HUDEP-2 (cell line): ENCODE measurements at regions not wholly inside any gene's neighbourhood (a gene's known extent, or its start where the extent isn't known, plus 50 kb on each side); places are given as distances from the start of the nearest gene placed in this dataset.
"Not testable (repeated sequence)": the region's sequence is repeated elsewhere in the genome, so short reads cannot be mapped to it uniquely, and the experiment has no call there.

ENCODE experiments used
- DNase-seq, 76 experiments: peaks; one replicate each; lab custom pipeline; 2025; ENCODE audit not compliant: unreplicated experiment in 76 of 76; lab: John Stamatoyannopoulos, UW

DNA sequence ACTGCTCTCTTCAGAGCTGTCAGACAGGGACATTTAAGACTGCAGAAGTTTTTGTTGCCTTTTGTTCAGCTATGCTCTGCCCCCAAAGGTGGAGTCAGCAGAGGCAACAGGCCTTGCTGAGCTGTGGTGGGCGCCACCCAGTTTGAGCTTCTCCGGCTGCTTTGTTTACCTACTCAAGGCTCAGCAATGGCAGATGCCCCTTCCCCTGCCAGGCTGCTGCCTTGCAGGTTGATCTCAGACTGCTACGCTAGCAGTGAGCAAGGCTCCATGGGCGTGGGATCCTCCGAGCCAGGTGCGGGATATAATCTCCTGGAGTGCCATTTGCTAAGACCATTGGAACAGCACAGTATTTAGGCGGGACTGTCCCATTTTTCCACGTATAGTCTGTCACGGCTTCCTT is 371.4 kb upstream of the AMOT start:
- DNase-seq = no peak

DNA sequence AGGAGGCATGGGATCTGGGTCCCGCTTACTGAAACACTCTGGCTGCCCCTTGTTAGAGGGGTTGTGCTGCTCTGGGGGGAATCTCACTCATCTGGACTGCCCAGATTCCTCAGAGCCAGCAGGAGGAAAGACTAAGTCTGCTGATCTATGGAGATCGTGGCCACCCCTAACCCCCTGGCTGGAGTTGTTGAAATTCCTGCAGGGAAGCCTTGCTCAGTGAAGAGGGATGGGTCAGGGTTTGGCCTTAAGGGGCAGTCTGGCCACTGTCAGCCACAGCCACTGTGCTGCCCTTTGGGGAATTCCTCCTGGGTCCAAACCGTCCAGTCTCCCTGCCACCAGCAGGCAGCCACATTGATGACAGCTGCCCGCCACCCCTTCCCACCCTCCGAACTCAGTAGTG is 362.0 kb upstream of the AMOT start:
- DNase-seq = no peak

DNA sequence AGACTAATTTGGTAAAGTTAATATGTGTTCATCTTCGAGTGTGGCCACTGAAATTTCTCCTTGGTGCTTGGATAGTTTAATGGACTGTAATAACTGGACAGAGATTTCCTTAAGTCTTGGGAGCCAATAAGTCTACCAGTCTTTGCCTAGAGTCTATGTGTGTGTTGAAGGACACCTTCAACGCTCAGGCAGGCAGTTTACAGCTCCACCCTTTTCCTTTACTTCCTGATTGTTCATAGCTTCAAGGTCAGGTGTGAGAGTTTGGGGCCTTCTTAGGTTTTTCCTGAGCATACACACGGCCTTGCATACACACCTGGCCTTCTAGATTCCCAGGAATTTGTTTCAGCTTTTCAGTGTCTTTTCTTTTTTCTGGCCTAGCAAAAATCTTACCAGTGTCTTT is 355.3 kb upstream of the AMOT start:
- DNase-seq = no peak

DNA sequence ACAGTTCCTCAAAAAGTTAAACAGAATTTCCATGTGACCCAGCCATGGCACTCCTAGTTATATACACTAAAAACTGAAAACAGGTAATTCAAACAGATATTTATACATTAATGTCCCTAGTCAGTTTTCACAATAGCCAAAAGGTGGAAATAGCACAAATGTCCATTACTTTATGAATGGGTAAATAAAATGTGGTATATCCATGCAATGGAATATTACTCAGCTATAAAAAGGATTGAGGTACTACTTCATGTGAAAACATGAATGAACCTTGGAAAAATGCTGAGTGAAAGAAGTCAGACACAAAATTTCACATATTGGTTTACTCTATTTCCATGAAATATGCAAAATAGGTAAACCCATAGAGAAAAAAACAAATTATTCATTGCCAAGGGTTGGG is 351.8 kb upstream of the AMOT start:
- no peak for DNase-seq

DNA sequence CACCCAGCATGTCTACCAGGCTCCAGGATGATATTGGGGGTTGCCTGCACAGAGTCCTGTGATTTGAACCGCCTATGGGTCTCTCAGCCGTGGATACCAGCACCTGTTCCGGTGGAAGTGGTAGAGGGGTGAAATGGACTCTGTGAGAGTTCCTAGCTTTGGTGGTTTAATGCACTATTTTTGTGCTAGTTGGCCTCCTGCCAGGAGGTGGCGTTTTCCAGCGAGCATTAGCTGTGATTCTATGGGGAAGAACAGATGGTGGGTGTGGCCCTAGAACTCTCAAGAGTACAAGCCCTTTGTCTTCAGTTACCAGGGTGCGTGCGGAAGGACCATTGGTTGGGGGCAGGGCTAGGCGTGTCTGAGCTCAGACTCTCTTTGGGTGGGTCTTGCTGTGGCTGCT is 316.9 kb upstream of the AMOT start:
- DNase-seq = no peak

DNA sequence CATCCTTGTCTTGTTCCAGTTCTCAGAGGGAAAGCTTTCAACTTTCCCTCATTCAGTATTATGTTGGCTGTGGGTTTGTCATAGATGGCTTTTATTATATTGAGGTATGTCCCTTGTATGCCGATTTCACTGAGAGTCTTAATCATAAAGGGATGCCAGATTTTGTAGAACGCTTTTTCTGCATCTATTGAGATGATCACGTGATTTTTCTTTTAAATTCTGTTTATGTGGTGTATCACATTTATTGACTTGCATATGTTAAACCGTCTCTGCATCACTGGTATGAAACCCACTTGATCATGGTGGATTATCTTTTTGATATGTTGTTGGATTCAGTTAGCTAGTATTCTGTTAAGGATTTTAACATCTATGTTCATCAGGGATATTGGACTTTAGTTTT is 313.7 kb upstream of the AMOT start:
- DNase-seq = not testable (repeated sequence)

DNA sequence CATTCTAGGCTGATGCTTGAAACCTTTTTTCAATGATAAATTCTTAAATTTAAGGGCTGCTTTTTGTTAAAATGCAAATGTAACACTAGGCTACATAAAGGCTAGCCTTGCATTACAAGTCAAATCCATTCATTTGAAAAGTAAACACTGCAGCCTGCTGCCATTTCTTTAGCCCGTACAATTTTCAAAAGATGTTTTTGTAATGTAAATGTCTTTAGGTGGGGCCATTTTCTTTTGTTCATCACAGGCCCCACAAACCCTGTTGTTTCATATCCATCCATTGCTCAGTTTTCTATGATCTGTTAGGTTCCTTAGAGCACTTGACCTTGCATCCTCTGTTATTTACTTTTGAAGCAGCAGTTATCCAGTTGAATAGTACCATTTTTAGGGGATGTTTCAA is 296.2 kb upstream of the AMOT start:
- no peak for DNase-seq

DNA sequence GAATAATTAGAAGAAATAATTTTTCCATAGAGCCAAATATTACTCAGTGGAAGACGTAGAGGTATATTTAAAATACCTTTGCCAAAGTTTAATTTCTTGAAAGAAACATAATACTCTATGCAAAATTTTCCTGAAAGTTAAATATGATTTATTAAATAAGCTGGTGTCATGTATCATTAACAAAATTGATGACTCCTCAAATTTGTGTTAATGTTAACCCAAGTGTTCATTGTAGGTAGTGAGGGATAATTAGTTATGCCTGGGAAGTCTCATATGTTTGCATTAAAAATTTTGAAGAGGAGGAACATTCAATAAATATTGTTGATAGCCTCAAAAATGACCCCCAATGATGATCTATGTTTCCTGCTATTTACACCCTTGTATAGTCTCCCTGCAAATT is 292.7 kb upstream of the AMOT start:
- no peak for DNase-seq

DNA sequence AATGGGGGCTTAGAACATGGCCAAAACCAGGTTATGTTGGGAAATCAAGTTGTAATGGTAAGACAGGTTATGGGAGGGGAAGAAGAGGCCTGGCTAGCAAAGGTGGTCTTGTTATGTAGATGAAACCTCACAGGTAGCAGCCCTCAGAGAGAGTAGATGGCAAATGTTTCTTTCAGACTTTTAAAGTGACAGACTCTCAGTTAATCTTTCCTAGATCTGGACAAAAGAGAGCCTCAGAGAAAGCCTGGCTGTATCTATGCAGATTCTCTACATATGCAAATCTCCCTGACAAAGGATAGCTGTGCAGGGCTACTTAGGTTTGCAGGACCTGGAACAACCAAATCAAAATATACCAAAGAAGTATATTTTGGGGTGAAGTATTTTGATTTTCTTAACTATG is 284.1 kb upstream of the AMOT start:
- DNase-seq = no peak

DNA sequence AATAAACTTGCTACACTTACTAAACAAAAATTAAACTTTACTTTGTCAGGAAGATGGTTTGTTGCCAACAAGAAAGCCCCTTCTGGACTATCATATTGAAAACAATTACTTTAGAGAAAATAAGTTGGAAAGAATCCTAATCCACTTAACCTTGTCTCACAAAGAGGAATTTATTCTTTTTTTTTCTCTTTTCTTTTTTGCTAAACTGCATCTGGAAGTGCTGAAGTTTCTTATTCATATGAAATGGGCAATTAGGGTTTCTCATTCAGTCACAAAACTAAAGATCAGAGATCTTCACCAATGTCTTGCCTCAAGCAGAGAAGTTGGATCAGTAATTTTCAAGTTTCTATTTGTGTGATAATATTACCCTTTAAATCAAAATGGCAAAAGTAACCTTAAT is 234.9 kb upstream of the AMOT start:
- DNase-seq = no peak

DNA sequence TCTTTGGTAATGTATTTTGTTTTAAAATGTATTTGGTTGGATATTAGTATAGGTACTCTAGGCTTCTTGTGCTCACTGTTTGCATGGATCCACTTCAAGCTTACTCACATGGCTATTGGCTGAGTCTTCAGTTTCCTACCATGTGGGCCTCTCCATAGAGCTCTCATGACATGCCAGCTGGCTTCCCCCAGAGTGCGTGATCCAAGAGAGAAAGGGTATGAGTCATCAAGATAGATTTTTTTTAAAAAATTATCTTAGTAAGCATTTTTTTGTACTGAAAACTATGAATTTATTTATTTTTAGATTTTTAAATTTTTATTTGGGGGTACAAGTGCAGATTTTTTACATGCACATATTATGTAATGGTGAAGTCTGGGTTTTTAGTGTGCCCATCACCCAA is 219.1 kb upstream of the AMOT start:
- no peak for DNase-seq

DNA sequence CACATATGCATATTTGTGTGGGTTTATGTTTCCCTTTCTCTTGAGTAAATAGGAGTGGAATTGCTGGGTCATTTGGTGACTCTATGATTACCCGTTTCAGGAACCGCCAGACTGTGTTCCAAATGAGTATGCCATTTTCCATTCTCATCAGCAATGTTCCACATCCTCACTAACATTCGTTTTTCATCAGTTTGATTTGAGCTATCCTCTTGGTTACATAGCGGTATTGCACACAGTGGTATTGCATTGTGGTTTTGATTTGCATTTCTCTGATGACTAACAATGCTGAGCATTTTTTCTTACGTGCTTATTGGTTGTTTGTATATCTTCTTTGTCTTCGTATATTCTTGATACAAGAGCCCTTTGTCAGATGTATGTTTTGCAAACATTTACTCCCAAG is 218.0 kb upstream of the AMOT start:
- no peak for DNase-seq

DNA sequence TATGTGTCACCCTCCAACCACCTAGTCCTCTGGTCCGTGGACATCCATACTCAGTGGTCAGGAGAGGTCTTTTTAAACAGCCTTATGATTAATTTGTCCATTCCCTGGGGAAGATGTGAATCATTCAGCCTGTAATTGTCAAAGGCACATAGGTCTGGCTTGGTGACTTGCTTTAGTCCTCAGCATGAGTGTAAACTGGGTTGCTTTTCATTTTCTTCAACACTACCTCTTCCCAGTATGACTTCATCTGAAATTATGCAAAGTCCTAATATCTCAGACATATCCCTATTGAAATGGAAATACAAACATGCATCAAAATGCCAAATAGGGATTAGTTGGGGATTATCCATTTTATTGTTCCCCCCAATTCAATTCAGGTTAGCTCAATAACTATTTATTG is 208.3 kb upstream of the AMOT start:
- DNase-seq = no peak

DNA sequence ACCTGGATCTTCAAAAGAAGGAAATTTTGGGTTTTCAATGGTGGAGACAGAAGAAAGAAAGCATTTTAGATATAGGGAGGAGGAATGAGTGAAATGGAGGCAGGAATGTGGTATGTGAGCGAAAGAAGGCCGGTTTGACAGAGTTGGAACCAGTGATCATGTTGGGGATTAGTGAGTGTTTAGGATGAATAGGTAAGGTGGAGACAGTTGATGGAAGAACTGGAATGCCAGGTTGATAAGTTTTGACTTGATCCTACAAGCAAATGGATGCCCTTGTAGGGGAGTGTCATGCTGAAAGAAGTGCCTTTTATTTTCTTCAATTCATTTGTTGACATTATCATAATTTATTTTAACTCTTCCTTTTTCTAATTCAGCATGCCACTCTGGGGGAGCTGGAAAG is 207.8 kb upstream of the AMOT start:
- no peak for DNase-seq

DNA sequence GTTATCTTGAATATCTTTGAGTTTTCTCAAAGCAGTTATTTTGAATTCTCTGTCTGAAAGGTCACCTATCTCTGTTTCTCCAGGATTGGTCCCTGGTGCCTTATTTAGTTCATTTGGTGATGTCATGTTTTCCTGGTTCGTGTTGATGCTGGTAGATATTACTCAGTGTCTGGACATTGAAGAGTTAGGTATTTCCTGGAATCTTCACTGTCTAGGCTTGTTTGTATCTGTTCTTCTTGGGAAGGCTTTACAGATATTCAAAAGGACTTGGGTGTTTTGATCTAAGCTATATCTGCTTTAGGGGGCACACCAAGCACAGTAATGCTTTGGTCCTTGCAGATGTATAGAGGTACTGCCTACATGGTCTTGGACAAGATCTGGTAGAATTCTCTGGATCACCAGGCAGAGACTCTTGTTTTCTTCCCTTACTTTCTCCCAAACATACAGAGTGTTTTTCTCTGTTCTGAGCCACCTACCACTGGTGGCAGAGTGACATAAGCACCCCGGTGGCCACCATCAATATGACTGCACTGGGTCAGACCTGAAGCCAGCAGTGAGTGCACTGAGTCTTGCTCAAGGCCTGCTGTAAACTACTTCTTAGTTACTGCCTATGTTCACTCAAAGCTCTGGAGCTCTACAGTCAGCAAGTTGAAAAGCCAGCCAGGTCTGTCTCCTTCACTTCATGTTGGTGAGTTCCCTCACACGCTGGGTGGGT is 193.5 kb upstream of the AMOT start:
- DNase-seq = no peak

DNA sequence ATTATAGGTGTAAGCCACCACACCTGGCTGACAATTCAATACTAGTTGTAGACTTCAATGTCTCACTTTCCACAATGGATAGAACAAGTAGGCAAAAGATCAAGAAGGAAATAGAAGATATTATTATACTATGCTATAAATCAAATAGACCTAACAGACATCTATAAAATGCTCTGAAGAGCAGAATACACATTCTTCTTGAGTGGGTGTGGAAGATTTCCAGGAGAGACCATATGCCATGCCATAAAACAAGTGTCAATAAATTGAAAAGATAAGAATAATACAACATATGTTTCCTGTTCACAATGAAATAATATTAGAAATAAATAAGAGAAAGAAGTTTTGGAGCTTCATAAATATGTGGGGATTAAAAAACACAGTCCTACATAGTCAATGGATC is 179.3 kb upstream of the AMOT start:
- no peak for DNase-seq

DNA sequence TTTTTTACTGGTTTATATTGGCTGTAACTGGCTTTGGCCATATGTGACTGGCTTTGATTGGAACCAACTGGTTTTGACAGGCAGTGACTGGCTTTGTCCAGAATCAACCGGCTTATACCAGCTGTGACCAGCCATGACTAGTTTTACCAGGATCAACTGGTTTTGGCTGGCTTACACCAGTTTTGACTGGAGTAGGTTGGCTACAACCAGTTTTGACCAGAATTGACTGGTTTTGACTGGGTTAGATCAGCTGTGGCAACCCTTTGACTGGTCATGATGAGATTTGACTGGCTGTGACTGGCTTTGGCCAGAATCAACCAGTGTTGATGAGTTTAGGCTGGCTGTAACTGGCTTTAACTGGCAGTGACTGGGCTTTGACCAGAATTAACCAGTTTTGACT is 169.2 kb upstream of the AMOT start:
- DNase-seq = no peak

DNA sequence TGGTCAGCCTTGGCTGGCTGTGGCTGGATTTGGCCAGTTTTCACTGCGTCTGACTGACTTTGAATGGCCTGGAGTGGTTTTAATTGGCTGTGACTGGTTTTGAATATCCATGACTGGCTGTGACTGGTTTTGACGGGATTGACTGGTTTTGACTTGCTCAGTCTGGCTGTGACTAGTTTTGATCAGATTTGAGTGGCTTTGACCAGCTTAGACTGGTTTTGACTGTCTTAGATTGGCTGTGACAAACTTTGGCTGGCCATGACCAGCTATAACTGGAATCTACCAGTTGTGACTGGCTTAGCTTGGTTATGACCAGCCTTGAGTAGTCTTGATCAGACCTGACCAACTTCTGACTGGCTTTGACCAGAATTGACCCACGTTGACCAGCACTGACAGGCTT is 168.4 kb upstream of the AMOT start:
- no peak for DNase-seq

DNA sequence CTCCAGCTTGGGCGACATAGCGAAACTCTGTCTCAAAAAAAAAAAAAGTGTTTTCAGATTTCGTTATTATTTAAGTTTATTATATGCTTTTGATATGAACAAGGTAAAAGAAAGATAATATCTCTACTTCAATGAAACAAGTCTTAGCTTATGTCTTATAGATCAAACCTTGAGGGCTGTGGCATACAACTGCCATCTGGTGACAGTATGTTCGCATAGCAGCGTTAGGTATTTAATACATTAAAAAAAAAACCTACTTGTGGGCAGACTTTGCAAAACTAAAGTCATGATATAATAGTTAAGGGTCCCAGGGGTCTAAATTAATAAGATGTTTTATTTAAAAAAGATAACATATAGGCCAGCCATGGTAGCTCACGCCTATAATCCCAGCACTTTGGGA is 161.2 kb upstream of the AMOT start:
- DNase-seq = no peak

DNA sequence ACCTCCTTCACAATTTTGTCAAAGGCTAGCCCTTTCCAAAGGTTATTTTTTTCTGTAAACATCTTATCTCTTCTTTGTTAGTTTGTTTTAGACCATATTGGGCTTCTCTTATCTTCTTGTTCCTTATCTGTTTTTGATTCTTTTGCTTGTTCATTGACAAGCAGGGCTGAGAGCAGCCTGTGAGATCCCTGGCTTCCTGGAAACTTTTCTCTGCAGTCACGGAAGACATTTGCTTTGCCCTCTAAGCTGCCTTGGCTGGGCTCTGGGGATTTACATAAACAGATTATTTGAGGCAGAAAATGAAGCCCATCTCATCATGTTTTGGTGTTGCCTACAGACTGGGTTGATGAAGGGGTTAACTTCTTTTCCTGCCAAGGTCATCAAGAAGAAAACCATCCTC is 157.4 kb upstream of the AMOT start:
- DNase-seq = no peak

DNA sequence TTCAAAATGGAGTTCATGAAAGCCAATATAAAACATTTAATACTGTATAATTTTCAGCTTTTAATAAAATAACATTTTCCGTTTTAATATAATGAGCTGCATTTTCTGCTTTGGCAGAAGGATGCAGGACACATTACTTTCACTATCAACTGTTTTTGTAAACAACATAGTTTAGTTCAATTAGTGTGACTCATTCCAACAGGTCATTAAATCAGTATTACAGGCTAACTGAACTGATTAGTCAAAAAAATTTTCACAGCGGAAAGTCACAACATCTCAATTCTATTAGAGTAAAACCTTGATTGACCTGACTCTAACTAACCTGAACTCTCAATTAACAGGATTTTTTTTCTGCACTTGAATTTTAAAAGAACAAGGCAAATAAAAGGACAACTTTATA is 151.2 kb upstream of the AMOT start:
- DNase-seq = no peak

DNA sequence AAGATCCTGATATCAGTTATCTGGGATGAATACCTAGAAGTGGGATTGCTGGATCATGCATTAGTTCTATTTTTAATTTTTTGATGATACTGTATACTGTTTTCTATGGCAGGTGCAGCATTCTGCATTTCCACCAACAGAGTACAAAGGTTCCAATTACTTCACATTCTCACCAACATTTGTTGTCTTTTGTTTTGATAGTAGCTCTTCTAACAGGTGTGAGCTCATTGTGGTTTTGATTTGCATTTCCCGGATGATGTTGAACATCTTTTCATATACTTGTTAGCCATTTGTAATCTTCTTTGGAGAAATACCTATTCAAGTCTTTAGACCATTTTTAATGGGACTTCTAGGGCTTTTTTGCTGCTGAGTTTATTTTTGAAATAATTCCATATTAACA is 139.2 kb upstream of the AMOT start:
- no peak for DNase-seq

DNA sequence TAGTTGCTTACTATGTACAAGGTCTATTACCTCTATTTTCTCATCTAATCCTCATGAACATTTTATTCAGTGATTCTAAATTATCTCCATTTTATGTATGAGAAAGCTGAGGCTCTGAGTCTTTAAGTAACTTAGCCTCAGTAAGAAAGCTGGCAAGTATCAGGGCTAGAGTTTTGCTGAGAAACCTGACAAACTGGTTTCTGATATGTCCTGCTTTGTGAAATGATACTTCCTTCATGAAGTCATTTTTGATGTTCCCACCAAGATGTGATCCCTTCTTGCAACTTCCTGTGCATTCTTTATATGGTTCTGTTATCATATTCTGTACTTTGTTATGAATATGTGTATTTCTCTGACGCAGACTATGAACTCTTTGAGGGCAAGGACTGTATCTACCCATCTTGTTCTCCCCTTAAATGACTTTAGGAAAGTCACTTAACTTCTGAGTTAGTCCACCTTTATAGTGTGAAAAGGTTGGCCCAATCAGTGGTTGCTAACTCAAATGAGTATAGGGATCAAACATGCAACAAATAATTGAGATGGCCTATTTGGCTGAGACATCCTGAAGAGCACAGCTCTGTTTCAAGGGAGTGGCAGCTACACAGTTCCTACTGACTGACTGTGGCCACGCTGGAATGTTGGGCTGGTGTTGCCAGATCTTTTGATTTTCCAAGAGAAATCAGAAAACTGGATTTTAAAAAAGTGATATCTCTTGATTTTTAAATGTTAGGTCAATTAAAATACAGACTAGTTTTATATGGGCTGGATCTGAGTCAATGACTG is 127.9 kb upstream of the AMOT start:
- no peak for DNase-seq
